ENCODE measurements at regions not wholly inside any gene's neighbourhood (a gene's known extent, or its start where the extent isn't known, plus 50 kb on each side); places are given as distances from the start of the nearest gene placed in this dataset.

DNA sequence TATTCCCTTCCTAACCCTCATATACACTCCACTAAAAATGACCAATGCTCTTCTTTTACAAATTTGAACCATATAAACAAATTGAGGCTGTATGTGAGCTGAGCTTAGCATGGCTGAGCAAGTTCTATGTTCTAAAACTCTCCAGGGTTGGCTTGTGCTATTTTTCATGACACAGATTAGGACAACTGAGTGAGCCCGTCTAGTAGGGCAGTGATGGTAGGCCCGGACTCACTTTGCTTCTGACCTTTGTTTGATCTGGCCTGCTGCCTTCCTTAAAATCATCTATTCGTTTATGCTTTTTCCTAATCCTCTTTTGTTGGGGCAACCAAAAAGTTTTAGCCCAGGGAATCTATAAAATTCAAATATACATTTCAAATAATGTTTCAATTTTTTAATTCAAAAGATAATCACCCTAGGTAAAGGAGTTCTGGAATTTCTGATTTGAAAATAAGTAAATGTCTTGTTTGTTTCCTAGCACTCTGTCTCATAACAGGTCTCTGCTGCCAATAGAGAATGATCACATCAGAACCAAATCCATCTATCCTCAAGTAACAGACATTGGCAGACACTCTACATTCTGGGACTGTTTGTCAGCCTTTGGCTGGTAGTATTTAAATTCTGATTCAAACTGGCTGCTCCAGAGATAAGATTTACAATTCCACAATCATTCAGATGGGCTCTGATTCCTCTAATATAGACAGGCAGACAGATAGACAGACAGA lies 217.0 kb upstream of the TARS1 start:
- no peak for TF ChIP-seq EZH2 (IDR thresholded peaks at IDR 0.05; ENCODE audit: insufficient read depth, poor library complexity, severe bottlenecking)
- TF ChIP-seq EZH2phosphoT487 (IDR thresholded peaks at IDR 0.05; ENCODE audit: insufficient read depth, low read depth), result no peak
